ENCODE measurements at regions not wholly inside any gene's neighbourhood (a gene's known extent, or its start where the extent isn't known, plus 50 kb on each side); places are given as distances from the start of the nearest gene placed in this dataset.

DNA sequence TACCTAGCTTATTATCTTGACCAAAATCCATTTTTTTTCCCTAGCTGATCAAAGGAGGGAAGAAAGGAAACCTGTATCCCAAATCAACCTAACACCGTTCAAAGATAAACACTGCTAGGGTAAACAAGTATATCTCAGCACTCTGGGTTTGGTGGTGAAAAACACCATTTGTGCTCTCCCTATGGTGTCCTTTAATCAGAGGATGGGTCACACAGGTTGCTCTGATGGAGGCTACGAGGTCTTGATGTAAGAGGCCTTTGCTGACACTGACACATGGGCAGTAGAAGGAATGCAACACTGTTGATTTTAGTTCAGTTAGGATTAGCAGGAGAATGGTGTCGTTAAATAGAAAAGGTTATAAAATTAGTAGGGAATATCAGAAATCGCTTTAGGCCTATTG, 179.3 kb downstream of the HDGFL1 start (continued):
- TF ChIP-seq, protein P1, sequence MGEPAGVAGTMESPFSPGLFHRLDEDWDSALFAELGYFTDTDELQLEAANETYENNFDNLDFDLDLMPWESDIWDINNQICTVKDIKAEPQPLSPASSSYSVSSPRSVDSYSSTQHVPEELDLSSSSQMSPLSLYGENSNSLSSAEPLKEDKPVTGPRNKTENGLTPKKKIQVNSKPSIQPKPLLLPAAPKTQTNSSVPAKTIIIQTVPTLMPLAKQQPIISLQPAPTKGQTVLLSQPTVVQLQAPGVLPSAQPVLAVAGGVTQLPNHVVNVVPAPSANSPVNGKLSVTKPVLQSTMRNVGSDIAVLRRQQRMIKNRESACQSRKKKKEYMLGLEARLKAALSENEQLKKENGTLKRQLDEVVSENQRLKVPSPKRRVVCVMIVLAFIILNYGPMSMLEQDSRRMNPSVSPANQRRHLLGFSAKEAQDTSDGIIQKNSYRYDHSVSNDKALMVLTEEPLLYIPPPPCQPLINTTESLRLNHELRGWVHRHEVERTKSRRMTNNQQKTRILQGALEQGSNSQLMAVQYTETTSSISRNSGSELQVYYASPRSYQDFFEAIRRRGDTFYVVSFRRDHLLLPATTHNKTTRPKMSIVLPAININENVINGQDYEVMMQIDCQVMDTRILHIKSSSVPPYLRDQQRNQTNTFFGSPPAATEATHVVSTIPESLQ (CRISPR knock-in tag; conservative IDR thresholded peaks at IDR 0.05) = no peak
- TF ChIP-seq ZBTB3 (CRISPR knock-in tag; IDR thresholded peaks at IDR 0.05; ENCODE audit: borderline replicate concordance, low read depth) = no peak
- no peak for TF ChIP-seq NR2F6 (IDR thresholded peaks at IDR 0.05)
- TF ChIP-seq NR2F6 (CRISPR knock-in tag; IDR thresholded peaks at IDR 0.05) = no peak
- TF ChIP-seq RBM39 (IDR thresholded peaks at IDR 0.05; ENCODE audit: low read depth, low read length, poor library complexity, severe bottlenecking) = no peak
- TF ChIP-seq RFXAP (CRISPR knock-in tag; IDR thresholded peaks at IDR 0.05; ENCODE audit: borderline replicate concordance) = no peak
- TF ChIP-seq ATRX (CRISPR knock-in tag; IDR thresholded peaks at IDR 0.05; ENCODE audit: borderline replicate concordance) = no peak
- no peak for TF ChIP-seq GFI1 (CRISPR knock-in tag; IDR thresholded peaks at IDR 0.05; ENCODE audit: borderline replicate concordance)

DNA sequence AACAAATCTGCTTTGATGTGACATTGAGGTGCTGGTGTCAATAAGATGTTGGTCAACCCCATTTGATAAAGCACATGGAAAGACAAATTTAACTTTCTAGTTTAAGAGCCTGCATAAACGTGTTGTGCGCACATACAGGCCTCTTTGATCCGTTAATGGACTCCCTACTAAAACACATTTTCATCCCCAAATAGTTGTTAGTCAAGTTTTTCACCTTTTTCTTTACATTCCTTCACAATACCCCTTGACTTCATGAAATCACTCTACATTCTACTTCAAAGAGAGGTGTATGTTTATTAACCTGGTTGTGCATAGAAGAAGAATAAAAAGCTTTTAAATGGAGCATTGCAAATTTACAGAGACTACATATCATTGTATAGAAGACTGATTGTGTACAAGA, 180.3 kb downstream of the HDGFL1 start:
- Histone ChIP-seq H3K4me3 (replicated peaks in 1 of 3; ENCODE audit: insufficient read depth in 1 of 3, low read depth in 2 of 3, low read length in 3 of 3) (no peak overlapping the region), H4K20me1 (ENCODE audit: insufficient read depth, low read length) (no peaks in the 10 kb centered on the region), H3K27me3 (ENCODE audit: control insufficient read depth in 1 of 2, insufficient read depth in 2 of 2, low read length in 2 of 2) (no peaks in the 10 kb centered on the region), H3K9me3 (ENCODE audit: low read length) (peaks cover 91% of the 10 kb centered on the region), H3K4me2 (ENCODE audit: low read depth, low read length) (no peak overlapping the region), H2AFZ (ENCODE audit: low read length) (no peak overlapping the region), H3K9ac (ENCODE audit: insufficient read depth, low read depth, low read length) (no peak overlapping the region), H3K36me3 (replicated peaks in 1 of 2; ENCODE audit: control insufficient read depth in 1 of 2, insufficient read depth in 2 of 2, low read length in 2 of 2) (no peaks in the 10 kb centered on the region), H3K79me2 (ENCODE audit: insufficient read depth, low read length) (no peaks in the 10 kb centered on the region), H3K27ac (ENCODE audit: extremely low read length, insufficient read depth, low read length) (no peak overlapping the region), H3K4me1 (ENCODE audit: insufficient read depth, low read length) (no peaks in the 10 kb centered on the region)
- FAIRE-seq (no peak), ATAC-seq (no peak), DNase-seq (ENCODE audit: low spot score) (no peak)
- CTCF ChIA-PET (ENCODE audit: low intra/inter-chr PET ratio, low total read pairs) = no interaction called here
- POLR2A ChIA-PET = no interaction called here
- BruUV-seq (replicated peaks) = no TSS peak
- WGBS (ENCODE audit: low lambda C conversion rate) = 2% methylated on average over 3 of the region's 3 CpGs
- in situ Hi-C loops (cut with HindIII; ENCODE audit: extremely low pct_ligation_motif_present, low pct_unique_long_range_greater_than_20kb) (no loop called here), intact Hi-C loops (cut with micrococcal nuclease; ENCODE audit: unreplicated experiment) (no loop called here)
- TF ChIP-seq RAD51 (IDR thresholded peaks at IDR 0.05; ENCODE audit: borderline replicate concordance) (no peak), REXO4 (CRISPR knock-in tag; IDR thresholded peaks at IDR 0.05; ENCODE audit: borderline replicate concordance) (no peak), FLYWCH1 (CRISPR knock-in tag; IDR thresholded peaks at IDR 0.05) (no peak), SRY (CRISPR knock-in tag; IDR thresholded peaks at IDR 0.05) (no peak), ZSCAN9 (CRISPR knock-in tag; IDR thresholded peaks at IDR 0.05; ENCODE audit: borderline replicate concordance) (no peak), ZBTB38 (CRISPR knock-in tag; IDR thresholded peaks at IDR 0.05) (no peak), KLF16 (CRISPR knock-in tag; IDR thresholded peaks at IDR 0.05) (no peak), JUNB (CRISPR knock-in tag; IDR thresholded peaks at IDR 0.05; ENCODE audit: borderline replicate concordance) (no peak), NR2F1 (CRISPR knock-in tag; IDR thresholded peaks at IDR 0.05) (no peak), ZFP62 (CRISPR knock-in tag; IDR thresholded peaks at IDR 0.05) (no peak)
- TF ChIP-seq, protein P2, sequence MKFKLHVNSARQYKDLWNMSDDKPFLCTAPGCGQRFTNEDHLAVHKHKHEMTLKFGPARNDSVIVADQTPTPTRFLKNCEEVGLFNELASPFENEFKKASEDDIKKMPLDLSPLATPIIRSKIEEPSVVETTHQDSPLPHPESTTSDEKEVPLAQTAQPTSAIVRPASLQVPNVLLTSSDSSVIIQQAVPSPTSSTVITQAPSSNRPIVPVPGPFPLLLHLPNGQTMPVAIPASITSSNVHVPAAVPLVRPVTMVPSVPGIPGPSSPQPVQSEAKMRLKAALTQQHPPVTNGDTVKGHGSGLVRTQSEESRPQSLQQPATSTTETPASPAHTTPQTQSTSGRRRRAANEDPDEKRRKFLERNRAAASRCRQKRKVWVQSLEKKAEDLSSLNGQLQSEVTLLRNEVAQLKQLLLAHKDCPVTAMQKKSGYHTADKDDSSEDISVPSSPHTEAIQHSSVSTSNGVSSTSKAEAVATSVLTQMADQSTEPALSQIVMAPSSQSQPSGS (CRISPR knock-in tag; IDR thresholded peaks at IDR 0.05) = no peak
- TF ChIP-seq, protein P3, sequence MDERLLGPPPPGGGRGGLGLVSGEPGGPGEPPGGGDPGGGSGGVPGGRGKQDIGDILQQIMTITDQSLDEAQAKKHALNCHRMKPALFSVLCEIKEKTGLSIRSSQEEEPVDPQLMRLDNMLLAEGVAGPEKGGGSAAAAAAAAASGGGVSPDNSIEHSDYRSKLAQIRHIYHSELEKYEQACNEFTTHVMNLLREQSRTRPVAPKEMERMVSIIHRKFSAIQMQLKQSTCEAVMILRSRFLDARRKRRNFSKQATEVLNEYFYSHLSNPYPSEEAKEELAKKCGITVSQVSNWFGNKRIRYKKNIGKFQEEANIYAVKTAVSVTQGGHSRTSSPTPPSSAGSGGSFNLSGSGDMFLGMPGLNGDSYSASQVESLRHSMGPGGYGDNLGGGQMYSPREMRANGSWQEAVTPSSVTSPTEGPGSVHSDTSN (CRISPR knock-in tag; IDR thresholded peaks at IDR 0.05) = no peak
- TF ChIP-seq, protein P4, sequence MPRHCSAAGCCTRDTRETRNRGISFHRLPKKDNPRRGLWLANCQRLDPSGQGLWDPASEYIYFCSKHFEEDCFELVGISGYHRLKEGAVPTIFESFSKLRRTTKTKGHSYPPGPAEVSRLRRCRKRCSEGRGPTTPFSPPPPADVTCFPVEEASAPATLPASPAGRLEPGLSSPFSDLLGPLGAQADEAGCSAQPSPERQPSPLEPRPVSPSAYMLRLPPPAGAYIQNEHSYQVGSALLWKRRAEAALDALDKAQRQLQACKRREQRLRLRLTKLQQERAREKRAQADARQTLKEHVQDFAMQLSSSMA (CRISPR knock-in tag; IDR thresholded peaks at IDR 0.05) = no peak

Data from HepG2 (cell line).